ENCODE measurements at regions not wholly inside any gene's neighbourhood (a gene's known extent, or its start where the extent isn't known, plus 50 kb on each side); places are given as distances from the start of the nearest gene placed in this dataset.

DNA sequence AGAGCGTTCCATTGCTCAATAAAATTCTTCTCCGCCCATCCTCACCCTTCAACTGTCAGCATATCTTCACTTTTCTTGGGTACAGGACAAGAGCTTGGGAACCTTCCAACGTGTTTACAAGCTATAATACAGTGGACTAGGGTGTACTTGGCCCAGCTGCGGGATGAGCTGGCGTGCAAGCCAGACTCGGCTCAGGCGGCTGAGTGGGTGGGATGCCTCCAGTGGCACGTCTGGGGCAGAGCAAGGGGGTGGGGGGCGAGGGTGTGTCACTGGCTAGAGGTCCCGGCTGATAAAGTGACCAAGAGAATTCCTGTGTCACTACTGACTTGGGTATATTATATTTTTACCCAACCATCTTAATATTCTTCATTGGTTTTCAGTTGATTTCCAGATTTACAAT is 179.7 kb downstream of the EVA1A start:
- no peak for DNase-seq

DNA sequence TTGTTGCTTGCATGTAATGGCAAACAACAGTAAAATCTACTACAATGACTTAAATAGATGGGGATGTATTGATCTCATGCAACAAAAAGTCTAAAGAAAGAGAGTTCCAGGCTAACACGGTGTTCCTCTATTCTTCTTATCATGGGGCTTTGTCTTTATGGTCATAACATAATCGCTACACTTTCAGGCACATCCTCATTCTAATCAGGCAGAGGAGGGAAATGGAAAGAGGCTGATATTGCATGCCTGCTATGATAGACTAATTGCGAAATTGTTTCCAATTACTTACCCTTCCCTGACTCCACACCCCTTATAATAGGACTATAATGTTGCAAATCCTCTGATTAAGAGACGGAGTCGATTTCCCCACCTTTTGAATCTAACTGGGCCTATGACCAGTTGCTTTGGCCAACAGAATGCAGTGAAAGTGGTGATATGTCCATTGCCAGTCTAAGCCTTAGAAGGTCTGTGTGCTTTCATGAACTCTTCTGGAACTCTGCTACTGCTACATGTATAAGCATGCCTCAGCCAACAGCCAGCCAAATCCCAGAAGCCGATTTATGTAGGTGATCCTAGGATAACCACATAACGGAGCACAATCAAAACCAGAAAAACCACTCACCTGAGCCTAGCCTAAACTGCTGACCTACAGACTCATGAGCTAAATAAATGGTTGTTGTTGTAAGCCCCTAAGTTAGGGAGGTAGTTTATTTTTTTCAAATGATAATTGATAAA is 180.3 kb upstream of the TACR1 start:
- no peak for DNase-seq

DNA sequence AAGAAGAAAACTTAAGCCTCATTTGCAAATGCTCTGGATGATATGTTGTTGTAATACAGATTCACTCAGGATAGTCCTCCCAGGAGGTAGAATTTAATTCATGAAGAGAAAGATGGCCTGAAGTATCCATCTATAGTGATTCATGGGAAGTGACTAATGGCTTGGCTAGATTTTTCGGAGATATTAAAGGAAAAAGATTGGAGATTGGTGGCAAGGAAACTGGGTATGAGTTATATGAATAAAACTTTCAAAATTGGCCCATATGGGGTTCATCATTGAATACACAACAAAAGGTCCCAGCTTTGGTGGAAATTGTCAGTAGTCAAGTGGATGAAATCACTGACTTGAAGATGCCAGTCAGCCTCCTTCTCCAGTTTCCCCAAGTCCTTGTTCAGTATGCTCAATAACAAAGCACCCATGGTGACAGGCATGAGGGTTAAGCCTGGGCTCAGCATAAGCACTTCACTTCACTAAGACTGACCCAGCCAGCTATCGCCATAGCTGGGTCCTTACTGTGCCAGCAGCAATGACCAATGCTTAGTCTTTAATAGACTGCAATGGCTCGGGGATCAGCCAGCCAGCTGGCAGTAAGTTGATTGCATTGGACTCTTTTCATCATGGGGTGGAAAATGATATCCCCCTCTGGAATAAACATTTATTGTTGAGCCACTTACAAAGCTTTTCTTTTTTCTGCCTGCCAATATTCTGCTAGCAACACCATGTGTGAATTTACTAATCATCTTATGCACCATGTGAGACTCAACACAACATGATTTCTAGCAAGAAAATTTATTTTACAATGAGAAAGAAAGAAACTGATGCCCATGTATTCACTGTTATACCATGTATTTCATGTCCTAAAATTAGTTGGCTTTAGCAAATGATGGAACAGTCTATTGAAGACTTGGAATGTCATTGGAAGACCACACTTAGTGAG is 176.6 kb upstream of the TACR1 start:
- no peak for DNase-seq

DNA sequence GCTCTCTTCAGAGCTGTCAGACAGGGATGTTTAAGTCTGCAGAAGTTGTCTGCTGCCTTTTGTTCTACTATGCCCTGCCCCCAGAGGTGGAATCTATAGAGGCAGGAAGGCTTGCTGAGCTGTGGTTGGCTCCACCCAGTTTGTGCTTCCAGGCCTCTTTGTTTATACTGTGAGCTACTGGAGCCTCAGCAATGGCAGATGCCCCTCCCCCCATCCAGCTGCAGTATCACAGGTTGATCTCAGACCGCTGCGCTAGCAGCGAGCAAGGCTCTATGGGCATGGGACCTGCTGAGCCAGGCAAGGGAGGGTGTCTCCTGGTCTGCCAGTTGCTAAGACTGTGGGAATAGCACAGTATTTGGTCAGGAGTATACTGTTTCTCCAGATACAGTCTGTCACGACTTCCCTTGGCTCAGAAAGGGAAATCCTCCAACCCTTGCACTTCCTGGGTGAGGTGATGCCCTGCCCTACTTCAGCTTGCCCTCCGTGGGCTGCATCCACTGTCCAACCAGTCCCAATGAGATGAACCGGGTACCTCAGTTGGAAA is 175.2 kb upstream of the TACR1 start:
- peak; percentile 65 for DNase-seq

DNA sequence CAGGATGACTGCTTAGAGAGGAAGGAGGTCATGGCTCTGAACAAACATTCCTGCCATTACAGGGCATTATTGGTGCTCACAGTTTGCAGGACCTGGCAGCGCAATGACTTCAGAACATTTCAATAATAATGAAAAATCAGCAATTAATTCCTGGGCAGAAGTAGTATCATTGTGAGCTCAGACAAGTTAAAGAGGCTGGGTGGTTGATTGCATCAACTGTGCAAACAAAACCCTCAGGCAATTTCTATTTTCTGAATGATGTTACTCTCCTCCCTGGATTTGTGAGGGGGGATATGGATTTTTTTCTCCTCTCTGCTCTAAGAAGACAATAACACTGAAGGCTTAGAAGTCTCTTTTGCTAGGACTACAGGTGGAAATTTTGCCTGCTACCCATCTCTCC is 168.1 kb upstream of the TACR1 start:
- no peak for DNase-seq

DNA sequence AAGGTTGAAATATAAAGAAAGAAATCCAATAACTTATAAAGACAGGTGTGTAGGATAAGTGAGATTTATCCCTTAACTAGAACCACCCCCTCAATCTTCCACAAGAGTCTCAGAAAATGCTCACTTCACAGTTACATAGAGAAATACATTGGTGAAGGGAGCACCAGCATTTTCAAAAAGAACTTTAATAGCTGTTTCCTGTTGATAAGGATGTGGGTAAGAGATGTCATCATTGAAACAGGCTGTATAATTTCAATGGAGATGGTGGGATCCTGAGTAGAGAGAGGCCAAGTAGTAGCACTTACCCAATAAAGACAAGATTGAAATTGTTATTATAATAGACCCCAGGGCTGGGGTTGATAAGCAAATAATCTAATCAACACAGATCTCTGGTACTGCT is 162.2 kb upstream of the TACR1 start:
- no peak for DNase-seq

DNA sequence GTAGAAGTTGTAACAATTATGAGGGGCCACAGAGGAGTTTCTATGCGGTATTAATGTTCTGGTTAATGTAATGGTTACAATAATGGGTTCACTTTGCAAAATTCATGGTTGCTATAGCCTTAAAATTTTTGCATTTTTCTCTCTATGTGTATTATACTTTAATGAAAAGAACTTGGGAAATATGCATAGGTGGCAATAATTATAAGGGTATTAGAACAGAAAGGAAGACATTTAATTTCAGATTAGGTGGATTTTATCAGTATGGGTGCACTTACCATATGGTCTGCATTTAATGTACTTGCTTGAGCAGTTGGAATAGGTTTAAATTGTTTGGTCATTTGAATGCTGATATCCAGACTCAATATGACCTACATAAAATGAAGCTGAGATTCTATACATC is 161.6 kb upstream of the TACR1 start:
- no peak for DNase-seq

DNA sequence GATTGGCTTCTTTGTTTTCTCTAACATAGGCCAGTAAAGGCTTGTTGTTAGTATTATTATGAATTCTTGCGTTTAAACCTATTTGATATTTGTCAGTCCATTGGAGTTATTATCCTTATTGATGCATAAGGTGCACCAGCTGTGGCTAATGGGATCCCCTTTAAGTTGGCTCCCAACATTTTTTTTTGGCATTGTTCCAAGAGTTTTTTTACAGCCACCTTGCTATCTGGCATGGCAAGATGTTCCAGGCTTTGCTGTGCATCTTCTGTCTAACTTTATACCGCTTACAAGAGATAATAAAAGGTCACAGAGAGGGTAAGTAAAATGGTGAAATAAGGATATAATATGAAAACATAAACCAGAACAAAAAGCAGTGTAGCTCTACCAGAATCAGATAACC is 157.5 kb upstream of the TACR1 start:
- no peak for DNase-seq

DNA sequence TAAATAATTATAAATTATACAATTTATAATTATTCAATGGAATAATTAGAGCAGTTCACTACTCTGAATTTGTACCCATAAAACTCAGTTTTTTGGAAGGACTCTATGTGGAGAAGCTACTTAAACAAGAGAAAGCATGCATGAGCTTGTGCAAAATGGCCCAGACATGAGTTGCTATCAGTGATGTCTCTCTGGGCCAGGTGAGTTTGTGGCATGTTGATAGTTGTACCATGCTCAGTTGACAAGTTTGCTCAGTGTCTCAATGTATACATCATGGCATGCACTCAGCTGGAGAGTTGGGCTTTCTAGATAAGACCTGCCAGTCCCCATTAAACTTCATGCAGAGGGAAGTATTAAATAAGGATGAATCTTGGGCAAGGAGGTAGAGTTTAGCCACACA is 153.8 kb upstream of the TACR1 start:
- no peak for DNase-seq

DNA sequence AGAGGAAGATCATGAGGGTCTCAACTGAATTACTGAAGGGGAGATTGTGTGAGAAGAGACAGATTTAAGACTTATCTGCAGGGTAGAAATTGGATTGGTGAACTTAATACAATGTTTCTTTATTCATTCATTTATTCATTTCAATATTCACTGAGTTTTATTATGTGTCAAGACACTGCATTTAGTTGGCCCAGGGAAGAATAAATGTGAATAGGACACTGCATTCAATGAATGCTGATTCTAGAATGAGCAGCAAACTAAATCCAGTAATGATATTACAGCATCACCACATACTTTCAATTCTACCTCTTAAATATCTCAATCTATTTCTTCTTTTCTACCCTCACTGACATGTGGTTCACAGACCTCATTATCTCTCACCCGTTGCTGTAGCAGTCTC is 149.0 kb upstream of the TACR1 start:
- no peak for DNase-seq

DNA sequence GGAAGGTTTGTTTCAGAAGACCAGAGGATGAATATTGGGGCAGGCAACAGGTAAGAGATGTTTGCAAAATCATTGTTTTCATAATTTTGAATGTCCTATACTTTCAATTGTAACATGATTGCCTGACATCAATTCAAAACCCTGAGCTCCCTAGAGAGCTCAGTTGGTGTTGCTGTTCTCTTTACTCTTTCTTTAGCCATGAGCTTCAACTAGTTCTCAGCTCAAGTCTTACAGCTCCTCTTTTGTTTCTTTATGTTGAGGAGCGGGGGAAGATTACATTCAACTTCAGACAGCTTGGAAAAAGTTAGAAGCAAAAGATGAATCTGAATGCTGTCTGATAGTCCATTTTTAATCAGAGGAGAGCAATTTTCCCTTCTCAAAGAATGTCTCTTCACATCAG is 144.8 kb upstream of the TACR1 start:
- no peak for DNase-seq

DNA sequence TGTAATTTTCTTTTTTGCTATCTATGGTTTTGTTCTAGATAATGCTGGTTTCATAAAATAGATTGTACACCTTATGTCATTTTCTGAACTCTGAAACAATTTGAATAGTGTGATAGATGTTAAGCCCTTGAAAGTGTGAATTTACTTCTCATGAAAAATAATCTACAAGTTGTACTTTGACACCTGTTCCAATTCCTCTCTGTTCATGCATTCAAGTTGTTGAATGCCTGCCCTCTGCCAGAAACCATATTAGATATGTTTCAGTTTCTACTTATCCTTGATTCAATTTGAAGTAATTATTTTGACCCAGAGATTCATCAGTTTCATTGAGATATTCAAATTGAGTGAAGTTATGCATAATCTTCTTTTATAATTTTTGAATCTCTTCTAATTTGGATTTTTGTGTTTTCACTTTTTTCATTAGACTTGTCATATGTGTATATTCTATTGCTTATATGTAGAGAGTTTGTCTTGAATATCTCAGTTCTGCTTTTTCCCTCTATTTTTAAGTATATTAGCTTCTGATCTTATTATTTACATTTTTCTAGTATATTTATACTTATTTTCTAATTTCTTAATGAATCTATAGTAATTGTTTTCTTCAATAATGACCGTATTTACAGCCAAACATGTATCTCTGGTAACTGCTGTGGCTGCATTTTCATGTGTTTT is 143.3 kb upstream of the TACR1 start:
- no peak for DNase-seq

DNA sequence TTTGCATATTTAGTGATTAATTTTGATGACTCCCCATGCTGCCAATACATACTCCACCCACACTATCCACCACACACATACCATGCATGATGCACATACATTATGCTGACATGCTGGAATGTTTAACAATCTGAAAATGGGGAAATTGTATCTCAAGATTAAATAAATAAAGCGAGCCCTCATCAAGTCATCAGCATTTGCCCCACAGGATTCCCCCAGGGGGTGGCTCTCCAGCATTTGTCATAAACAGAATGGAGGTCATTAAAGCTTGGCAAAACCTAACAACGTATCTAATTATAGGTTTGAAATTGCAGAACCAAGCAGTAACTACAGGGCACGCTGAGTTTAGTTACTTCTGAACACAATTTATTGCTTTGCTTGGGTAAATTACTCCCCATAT is 141.2 kb upstream of the TACR1 start:
- no peak for DNase-seq

DNA sequence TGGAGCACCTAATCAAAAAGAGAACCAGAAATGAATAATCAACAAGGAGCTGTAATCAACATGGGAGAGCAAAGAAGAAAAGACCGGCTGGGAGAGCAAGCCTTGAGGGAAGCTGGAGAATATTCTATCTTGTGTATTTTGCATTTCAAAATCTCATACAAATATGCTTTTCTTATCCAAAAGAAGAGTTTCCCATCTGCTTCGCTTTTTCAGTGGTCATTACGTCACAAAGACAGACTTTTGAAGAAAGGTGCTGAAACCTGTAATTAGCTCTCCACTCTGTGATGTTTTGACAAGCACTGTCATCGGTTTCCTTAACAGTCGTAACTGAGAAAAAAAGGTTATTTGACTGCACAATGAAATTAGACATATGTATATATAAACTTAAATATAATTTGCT is 139.1 kb upstream of the TACR1 start:
- no peak for DNase-seq

DNA sequence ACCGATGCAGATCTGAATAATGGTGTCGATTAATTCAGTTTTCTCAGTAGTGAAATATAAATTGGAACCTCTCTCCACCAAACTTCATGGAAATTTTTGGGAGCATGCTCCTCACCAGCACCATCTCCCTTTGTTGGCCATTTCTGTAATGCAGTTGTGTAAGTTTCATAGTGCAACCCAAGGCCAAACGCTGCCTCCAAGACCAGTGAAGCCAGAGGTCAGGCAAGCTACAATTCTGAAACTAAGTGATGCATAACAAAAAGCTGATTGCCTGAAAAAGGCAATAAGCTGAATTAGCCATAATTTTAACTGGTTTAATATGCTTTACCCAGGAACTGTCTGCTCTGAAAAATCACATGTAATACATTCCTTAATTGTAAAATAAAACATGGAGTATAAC is 138.3 kb upstream of the TACR1 start:
- DNase-seq, result no peak

DNA sequence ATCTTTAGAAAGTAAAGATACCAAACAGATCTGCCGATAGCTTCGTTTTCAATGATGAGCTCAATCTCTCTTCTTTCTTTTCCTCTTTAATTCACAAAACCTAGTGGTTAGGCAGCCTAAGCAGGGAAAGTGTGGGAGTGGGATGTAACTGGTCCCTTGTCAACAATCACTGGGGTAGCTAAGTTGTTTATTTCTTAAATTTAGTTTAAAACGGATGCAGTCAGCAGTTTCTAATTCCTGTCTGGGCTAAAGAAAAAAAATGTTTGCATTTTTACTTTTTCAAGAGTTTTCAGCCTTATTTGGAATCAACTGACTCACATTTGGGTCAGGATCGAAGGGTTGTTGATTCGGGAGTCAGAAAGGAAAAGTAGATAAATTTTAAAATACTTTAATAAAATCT is 137.7 kb upstream of the TACR1 start:
- no peak for DNase-seq

DNA sequence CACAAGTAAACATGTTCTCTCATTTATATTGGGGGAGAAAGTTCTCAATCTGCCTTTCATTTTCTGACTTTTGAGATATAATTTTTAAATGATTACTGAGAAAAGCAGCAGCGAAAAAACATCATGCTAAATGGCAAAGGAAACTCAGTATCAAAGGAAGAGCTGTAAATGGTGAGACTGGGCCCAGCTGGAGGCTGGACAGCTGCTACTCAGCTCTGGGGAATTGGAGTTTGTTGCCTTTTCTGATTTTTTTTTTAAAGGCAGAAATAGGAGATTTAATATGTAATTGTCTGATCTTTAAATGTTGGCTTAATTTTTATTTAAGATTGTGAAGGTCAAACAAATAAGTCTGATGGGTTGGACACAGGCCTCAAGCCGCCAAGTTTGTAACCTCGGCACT is 137.1 kb upstream of the TACR1 start:
- no peak for DNase-seq

DNA sequence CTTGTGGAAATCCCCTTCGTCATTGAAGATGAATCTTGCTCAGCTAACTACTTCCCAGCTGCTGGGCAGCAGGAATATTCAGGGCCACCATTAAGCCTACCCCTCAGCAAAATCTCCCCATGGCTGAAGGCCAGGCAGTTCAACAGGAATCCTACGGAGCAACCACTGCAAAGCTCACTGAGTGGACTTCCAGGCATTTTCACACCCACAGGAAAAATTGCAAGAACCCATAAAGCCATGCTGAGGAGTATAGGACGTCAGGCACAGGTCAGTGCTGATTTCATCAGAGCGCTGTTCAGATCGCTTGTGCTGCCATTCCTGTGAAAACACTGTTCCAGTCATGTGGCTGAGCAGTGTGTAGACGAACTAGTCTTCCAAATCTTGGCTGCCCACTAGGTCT is 134.8 kb upstream of the TACR1 start:
- no peak for DNase-seq

DNA sequence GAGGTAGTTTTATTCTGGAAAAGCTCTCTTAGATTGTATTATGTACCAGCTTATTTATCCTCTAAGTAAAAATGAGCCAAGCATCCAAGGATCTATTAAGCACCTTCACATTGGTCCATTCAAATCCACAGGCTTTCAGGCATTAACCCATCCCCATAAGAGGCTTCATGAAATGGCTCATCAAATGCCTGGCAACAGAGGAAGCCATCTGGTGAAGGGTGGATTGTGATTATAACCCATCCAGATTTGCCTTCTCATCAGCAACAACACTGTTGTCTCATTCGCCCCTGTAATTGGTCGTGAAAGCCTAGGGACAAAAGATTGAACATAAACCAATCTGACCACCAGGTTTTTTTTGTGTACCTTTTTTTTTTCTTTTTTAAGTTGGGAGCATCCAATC is 134.3 kb upstream of the TACR1 start:
- DNase-seq, result no peak

DNA sequence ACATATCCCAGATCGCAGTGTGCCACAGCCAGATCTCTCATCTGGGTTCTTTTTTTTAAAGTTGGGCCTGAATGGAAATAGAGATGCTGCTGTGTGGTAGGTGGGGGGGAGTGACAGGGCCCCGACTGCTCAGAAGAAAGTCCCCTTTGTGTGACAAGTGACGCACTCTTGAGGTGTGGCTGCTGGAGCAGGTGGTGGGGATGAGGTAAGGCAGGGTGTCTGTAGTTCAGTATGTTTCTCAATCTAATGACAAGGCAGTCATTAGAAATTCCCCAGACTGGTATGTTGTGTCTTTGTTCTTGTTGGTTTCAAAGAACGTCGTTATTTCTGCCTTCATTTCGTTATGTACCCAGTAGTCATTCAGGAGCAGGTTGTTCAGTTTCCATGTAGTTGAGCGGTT is 128.8 kb upstream of the TACR1 start:
- DNase-seq, result no peak

DNA sequence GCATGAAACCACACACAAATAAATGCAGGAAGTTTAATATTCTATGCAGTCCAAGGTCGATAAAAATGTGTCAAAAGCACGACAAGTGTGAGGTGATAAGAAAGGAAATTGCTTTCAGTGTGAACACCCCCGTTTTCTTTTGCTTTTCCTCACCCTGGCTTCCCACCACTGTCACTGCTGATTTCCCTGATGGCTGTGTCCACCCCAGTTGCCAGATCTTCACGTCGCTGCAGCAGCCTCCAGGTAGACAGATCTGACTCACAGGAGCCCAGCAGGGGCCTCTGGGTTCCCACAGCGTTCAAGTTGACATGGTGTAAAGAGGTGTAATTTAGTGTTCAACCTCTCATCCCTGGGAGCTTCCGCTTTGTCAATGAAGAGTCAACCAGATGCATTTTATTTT is 128.0 kb upstream of the TACR1 start:
- no peak for DNase-seq

DNA sequence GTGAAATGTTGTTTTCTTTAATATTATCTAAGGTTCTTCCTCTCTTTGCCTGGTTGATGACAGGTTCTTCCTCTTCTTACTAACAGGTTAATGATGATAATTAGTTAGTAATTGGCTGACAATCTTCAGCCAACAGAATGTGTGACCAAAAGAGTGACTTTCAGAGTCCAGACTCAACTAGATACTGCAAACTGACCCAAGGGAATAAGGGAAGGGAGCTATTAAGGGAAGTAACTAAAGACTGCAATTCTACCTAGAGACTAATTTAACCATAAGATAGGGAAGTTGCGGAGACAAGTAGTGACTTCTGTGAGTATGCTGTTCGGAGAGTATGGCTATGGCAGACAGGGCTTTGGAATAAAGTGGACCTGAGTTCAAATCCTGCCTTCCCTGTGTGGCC is 127.3 kb upstream of the TACR1 start:
- no peak for DNase-seq

DNA sequence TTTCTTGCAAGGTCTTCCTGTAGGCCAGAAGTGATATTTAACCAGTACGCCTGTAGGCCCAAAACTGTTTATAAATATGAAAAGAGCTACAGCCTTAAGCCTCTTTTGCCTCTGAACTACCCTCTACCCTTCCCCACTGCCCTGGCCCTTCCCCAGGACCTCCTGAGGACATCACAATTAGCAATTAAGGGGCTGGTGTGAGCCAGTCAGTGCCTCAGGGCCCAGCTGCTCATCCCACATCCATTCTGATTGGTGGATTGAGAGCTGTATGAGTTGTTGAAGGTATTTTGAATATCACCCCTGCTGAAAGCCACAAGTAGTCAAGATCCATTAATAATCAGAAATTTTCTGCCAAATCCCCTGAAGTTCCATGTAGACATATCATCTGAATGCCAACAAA is 126.3 kb upstream of the TACR1 start:
- no peak for DNase-seq

DNA sequence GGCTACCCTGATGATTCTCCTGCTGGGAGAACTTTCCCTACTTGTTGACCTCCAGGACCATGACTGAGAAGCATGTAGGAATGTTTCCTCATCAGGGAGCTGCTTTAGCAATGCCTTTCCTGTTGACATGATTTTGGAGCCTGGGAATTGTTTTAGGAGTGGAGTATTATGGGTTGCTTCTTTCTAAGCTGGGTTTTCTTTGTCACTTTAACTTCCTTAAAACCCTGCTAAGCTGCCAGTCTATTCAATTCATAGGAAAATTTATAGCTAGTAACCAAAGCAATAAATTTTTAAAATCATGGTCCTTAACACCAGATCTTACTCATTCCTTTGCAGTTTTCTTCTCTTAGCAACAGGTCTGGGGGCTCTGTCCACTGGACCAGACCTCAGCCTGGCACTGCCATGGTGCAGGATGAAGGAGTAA is 125.6 kb upstream of the TACR1 start:
- no peak for DNase-seq

All from SHP77 treated with DMSO at 0.1 percent for 48 hours (cell line).